ENCODE measurements at regions not wholly inside any gene's neighbourhood (a gene's known extent, or its start where the extent isn't known, plus 50 kb on each side); places are given as distances from the start of the nearest gene placed in this dataset.
"Not testable (repeated sequence)": the region's sequence is repeated elsewhere in the genome, so short reads cannot be mapped to it uniquely, and the experiment has no call there.

DNA sequence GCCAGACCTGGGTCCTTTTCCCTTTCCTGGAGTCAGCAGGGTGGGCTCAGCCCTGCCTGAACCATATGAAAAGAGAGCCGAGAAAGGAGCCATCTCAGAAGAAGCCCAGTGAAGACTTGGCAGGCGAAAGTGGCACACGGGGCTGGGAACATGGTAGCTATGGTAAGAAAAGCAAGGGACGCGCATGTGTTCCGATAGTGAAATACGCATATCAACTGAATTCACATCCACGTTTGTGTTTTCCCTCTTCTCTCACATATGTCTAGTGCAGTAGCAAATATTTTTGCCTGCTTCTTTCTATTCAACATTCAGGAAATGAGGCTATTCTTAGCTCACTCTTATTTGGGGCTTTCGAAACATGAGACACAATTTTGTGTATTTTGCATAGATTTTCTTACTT, 54.1 kb upstream of the PEG3 start:
- no peak for DNase-seq

DNA sequence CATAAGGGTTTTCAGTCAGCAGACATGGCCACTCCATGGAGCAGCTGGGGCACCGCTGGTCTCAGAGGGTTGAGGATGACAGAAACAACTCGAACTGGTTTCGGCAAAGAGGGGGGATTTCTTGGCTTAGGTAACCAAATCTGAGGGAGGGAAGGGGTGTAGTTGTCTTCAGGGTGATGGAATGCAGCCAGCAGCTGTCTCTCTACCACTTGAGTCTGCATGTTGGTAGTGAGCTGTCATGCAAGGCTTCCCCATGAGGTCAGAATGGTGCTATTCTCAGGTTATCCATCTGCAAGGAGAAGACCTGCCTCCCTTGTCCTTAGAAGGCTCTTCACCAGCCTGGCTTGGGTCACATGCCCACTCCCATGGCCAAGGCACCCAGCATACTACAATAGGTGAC, 55.6 kb upstream of the PEG3 start:
- no peak for DNase-seq

DNA sequence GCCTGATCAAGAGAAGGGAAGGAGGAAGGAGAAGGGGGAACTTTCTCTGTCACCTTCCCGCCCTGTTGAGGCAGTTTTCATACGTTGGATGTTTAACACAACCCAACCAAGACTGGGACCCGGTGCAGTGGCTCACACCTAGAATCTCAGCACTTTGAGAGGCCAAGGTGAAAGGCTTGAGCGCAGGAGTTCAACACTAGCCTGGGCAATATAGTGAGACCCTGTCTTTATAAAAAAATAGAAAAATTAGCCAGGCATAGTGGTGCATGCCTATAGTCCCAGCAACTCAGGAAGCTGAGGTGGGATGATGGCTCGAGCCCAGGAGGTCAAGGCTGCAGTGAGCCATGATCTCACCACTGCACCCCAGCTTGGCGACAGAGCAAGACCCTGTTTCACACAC, 59.4 kb upstream of the PEG3 start:
- DNase-seq: no peak

DNA sequence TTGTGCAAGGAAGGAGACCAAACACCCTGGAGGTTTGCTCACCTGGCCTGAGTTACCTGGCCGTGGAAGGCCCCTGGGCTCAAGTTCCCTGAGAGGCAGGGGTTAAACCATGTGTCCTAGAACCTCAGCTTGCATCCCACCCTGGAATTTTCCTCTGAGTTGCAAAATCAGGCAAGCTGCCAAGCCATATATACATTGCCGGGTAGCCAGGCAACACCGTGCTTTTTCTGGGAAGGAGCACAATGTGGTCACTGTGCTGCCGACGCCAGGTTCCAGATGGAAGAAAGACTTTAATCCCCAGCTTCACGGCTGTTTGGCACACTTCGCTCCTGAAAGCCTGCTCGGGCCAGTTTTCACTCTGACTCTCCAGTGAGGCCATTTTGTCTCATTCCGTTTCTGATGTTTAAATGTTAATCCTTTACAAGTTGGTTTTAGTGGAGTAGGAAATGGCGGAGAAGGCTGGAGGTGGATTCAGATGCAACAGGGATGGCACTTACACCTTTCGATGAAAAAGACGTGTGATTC, 60.1 kb upstream of the PEG3 start:
- no peak for DNase-seq

DNA sequence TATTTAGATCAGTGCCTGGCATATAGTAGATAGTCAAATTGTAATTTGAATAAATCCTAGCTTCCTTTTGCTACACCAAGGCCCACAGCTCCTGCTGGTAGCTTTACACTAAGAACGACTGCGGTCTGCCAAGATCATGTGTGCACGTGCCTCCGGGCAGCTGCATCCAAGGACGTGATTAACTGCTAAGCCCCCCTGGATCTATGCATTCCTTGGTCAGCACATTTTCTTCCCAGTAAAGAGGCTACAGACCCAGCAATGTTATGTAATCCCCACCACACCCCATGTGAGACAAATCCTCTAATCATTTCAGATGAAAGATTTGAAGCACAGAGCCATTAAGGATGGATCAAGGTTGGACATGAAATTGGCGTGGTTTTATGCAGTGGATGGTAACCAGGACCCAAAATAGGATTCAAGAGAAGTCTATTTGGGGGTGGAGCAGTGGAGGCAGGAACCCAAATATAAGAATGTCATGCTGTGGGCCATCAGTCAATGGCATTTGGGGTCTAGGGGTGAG, 65.2 kb upstream of the PEG3 start:
- DNase-seq: no peak

DNA sequence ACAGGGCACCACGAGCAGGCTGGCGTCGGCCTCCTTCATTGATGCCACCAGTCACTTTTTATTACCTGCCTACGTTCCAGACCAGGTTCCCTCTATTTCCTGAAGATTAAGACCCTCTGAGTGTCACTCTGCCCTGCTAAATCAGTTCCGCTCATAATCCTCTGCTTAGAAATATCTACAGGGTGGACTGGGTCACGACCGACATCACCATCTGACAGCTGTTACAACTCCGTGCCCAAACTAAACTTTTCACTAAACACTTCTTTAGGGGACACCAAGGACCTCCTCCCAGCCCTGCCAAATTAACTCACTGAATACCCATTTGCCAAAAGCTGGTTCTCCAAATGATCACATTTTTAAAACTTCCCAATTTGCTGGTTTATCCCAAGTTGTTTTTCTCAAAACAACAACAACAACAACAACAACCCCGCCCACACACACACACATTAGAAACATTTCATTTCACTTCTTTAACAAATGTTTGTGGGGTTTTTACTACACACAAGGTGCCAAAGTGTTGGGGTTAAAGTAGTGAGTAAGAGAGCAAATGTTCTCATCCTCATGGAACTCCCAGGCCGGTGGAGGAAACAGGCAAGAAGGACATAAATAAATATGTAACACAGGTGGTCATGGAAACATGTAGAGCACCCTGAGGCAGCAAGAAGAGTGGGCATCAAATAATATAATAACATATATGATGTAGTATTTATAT, 72.0 kb upstream of the PEG3 start:
- no peak for DNase-seq

DNA sequence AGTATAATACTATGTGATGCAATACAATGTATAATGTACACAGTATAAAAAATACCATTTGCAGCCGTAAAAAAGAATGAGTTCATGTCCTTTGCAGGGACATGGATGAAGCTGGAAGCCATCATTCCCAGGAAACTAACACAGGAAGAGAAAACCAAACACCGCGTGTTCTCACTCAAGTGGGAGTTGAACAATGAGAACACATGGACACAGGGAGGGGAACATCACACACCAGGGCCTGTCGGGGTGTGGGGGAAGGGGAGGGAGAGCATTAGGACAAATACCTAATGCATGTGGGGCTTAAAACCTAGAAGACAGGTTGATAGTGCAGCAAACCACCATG, 72.6 kb upstream of the PEG3 start:
- not testable (repeated sequence) for DNase-seq

DNA sequence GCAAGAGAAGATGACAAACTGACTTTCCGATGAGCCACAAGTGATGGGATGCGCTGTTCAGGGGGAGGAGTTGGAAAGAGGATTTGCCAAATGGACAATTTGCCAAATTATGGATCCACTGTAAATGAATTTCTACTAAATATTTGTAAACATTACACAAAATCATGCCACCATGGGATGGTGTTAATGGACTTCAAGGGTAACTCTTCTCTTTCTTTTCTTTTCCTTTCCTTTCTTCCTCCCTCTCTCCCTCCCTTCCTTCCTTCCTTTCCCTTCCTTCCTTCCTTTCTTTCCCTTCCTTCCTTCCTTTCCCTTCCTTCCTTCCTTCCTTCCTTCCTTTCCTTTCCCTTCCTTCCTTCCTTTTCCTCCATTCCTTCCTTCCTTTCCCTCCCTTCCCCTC, 76.0 kb upstream of the PEG3 start:
- no peak for DNase-seq

DNA sequence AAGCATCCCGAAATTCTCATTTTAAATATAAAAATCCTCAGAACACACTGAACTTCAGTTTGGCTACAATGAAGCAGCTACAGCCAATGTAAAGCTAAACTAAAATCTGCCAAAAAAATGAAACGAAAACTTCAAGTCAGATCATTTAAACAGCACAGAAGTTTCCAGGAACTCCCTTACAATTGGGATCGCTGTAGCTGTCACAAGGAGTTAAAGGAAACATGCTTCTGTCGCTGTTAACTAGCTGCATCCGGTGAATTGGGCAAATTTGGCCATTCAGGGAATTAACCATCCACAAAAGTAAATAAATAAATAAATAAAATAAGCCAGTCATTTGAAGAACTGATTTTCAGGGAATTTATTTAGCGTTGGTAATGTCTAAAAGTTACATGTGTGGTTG, 77.0 kb upstream of the PEG3 start:
- DNase-seq: no peak

DNA sequence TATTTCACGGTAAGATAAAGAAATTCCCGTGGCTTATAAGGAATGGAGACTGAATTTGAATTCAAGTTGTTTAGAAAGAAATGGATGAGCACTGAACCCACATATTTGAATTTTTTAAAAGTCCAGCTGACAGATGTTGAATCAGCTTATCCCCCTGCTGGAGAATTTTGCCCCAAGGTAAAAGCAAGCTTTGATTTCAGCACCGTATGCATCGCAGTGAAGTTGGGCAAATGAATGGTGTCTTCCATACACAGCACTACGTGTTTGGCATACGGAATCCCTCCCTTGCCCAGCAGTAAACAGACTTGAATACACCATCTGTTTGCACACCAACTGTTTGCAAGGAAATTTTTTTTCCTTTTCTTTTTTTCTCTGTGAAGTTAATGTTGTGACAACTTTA, 77.5 kb upstream of the PEG3 start:
- DNase-seq: no peak

DNA sequence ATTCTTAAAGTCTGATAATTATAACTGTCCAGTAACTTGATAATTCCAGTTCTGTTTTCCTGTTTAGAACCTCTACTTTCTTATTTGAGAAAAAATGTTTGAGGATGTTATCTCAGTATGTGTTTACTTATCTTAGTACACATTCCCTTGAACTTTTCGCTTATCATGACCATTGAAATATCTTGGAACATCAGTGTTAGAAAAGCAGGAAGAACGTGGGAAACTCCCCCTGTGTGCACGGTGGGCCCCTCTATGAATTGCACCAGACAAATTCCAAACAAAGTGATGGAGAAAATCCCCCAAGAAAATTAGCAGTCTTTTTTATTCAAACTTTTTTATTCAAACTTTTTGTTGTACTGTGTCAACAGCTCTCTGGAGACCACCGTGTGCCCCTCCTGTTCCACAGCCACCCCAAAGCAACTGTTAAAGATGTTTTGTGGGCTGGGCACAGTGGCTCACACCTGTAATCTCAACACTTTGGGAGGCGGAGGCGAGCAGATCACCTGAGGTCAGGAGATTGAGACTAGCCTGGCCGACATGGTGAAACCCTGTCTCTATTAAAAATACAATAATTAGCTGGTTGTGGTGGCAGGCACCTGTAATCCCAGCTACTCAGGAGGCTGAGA, 78.3 kb upstream of the PEG3 start:
- DNase-seq: no peak

DNA sequence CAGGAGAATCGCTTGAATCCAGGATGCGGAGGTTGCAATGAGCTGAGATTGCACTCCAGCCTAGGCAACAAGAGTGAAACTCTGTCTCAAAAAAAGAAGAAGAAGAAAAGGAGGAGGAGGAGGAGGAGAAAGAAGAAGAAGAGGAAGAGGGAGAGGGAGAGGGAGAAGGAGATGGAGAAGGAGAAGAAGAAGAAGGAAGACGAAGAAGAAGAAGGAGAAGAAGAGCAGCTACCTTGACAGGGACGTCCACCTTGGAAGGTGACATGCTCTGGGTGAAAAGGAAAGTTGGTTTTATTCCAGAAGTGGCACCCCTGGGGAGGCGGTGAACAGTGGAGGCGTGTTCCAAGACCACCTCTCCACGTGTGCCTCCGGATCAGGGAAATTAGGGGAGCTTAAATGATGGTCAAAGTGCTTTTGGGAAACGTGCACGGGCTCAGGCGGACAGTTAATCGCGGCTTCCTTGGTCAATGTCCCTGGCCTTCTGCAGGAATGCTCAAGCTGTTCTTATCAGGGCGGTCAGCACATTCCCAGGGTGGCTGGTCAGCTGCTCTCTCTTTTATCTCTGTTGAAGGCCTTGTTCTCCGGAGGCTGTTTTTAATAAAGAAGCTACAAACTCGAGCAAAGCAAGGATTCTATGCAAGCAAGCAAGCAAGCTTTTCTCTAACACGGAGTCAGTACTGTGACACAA, 78.9 kb upstream of the PEG3 start:
- no peak for DNase-seq

DNA sequence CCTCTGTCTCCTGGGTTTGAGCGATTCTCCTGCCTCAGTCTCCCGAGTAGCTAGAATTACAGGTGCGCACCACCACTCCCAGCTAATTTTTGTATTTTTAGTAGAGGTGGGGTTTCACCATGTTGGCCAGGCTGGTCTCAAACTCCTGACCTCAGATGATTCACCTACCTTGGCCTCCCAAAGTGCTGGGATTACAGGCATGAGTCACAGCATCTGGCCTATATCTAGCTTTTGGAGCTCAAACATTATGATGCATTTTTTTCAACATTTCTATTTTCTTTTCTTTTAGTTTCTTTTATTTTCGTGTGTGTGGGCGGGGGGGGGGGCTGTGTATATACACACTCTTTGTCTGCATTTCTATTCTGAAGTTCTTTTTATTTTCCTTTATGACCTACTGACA, 85.6 kb upstream of the PEG3 start:
- DNase-seq: not testable (repeated sequence)

DNA sequence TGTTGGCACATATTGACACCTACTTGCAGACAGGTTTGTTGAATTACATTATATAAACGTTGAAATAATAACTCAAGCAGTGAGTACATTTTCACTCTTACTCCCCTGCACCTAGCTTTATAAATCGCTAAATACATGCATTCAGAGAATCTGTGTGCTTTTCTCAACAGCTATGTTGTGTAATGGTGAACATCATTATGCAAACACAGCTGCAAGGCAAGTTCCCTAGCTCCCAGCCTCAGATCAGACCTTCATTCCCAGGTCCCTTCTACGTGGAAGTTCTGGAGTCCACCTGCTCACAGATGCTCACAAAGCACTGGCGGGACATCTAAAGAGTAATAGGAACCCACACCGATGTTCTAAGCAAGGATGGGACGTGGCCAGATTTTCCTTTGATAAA, 86.8 kb upstream of the PEG3 start:
- DNase-seq: no peak

DNA sequence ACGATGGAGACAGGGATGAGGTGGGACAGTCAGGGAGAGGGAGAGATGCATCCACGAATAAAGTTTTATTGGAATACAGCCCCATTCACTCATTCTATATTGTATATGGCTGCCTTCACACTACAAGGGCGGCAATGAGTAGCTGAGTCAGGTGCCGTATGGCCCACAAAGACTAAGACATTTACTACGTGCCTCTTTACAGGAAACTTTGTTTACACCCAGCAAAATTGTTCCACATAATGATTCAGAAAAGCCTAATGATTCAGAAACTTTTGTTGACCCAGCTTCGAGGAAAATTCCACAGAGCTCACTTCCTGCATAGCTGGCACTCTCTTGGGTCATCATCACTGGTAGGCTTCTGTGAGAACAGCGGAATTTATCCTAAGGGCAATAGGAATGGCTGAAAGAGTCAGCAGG, 87.3 kb upstream of the PEG3 start:
- DNase-seq: no peak

DNA sequence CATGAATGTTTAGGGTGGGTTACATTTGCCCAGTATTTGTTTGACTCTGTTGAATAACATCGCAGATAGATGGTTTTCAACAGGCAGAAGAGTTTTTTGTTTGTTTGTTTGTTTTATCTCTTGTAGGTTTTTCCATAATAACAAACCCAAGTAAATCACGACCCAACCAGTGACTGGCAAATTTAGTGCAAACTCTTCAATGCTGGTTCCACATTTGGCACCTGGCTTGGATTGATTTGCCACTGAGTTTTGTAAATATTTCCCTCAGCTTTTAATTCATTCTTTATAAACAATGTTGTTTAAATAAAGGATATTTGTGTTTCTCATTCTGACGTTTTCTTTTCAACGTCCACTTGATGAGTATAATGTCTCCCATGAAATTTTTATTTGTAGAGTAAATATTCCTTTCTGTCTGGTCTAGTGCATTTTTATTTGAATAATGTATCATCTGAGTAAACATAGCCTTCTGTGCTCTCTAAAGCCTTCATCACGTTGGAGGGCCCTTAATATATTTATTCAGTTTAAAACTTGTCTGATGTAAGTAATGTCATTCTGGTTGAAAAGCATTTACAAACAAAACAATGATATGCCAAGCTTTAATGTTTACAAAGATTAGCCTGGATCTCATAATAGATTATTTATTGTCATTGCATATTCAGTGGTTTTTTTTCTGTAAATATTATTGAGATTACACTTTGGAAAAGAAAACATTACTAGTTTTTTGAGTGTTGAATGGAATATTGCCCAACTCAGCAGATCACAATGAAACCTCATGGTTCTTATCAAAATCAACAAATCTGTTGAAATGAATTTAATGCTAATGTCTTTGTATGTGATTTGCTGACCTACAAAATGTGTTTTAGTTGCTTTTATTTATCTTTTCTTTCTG, 90.4 kb upstream of the PEG3 start:
- no peak for DNase-seq

DNA sequence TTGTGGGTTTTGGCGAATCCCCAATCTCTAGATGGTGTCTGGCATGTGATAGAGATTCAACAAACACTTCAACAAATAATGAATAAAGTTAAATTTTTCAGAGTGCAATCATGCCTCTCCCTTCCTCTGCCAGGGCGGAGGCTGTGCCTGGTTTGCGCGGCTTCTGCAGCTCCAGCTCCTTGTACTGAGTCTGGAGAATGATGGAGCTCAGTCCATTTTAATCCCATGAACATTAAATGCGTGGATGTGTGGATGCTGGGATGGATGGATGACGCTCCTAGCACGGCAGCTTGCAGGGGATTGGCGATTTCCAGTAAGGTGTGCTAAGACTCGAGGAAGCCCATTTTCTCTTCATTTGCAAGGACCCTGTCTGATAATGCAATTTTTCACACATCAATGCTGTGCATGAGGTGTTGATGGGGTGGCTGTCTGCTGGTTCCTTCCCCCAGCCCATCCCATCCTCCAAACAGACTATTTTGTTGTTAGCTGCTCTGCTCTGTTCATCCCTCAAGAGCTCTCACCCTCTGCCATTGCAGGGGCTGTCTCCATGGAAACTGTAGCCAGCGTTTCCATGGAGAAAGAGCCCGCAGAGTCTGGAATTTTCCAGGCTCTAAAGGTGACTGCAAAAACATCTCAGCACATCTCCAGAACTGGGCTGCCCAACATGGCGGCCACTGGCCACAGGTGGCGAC, 92.6 kb upstream of the PEG3 start:
- DNase-seq: no peak

DNA sequence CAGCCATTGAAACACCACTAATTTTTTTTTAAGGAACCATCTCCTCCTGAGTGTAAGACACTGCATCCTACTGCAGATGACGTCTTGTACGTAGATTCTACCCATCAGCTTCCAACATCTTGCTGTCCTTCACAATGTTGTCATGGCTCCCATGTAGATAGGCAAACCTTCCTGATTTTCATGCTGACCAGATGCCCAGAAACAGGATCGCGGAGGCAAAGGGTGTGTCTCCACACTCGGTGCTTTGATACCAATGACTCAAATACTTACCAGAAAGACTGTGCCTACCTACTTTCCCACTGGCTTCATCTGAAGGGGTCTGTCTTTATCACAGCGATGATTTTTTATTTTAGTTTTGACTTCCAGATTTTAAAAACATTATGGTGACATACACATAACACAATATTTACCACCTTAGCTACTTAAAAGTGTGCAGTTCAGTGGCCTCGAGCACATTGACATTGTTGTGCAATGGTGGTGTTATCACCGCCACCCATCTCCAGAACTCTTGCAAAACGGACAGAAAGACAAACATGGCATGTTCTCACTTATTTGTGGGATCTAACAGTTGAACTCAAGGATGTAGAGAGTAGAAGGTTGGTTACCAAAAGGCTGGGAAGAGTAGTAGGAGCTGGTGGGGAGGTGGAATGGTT, 94.0 kb upstream of the PEG3 start:
- no peak for DNase-seq

DNA sequence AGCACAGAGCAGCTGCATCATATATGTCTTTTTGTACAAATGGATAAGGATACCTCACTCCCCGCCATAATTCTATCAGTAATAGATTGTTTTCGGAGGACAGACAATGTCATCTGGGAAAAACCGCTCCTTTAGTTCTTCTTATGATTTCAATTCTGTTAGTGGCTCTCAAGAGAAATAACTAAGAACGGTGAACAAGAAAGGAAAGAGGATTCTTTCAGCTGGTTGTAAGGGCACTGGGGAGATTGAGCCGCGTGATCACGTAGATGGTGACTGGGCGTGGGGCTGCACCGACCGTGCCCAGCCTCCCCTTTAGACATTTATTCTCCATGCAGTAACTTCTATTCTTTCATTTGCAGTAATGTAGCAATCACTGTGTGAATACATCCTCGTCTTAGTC, 99.4 kb upstream of the PEG3 start:
- no peak for DNase-seq

DNA sequence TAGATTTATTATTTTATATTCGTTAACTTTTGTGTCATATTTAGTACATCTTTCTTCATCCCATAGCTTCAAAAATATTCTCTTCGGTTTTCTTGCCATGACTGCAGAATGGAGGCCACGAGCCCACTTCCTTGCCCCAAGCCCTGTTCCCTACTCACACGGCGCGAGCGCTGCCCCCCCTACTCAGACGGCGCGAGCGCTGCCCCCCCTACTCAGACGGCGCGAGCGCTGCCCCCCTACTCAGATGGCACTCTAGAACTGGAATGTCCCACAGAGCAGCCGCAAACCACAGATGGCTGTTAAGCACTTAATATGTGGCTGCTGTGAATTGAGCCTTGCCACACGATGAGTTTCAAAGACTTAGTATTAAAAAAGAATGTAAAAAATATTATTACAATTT, 102.2 kb upstream of the PEG3 start:
- peak in 1 of 4 experiments; percentile 20 for DNase-seq

DNA sequence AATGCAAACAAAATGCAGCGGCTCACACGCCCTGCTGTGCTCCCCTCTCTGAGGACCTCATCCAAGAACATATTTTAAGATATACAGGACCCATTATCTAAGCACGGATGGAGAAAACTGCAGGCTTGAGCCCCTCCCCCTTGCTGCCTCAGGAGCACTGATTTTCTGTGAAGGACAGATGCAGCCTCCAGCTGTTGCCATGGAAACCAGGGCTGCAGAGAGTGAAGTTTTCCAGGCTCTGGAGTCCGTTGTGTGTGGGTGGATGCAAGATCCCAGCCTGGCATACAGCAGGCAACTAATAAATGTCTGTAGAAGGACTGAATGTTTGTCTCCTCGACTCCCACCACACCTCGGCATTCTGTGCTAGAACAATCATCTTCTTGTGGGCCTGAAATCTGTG, 105.6 kb upstream of the PEG3 start:
- no peak for DNase-seq

DNA sequence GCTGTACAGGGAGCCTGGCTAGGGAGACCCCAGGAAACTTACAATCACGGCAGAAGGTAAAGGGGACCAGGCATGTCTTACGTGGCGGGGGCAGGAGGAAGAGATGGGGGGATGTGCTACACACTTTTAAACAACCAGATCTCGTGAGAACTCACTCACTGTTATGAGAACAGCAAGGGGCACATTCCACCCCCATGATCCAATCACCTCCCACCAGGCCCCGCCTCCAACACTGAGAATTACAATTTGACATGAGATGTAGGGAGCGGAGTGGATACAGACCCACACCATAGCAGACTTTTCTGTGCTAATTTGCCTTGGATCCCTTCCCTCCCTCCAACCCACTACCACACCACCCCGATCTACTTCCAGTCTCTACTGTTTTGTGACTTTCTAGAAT, 106.7 kb upstream of the PEG3 start:
- DNase-seq: no peak
